DND-41 (cell line): ENCODE measurements at regions not wholly inside any gene's neighbourhood (a gene's known extent, or its start where the extent isn't known, plus 50 kb on each side); places are given as distances from the start of the nearest gene placed in this dataset.

ENCODE experiments used
- ATAC-seq: fragments of 200-7000 bp; cut with Tn5 transposase; 3 replicates; pipeline ENCODE4 v1.9.1; 2021; ENCODE audit warnings: low read depth; ENCODE audit not compliant: insufficient read depth
- DNase-seq: peaks from one replicate; pipeline ENCODE4 v3.0.0-alpha.2; 2020
- H2AFZ ChIP-seq: 2 replicates; pipeline ENCODE4 v1.6.0; 2012; ENCODE audit warnings: low read depth, low read length
- H3K27ac ChIP-seq: 2 replicates; pipeline ENCODE4 v1.5.1; 2012; ENCODE audit warnings: low read length, inconsistent platforms
- H3K27me3 ChIP-seq: fragments of 200-600 bp; sonication (generic); 2 replicates; pipeline ENCODE4 v1.6.0; 2012; ENCODE audit warnings: low read length, mild to moderate bottlenecking, inconsistent platforms; ENCODE audit not compliant: insufficient read depth, poor library complexity
- H3K36me3 ChIP-seq: 2 replicates; pipeline ENCODE4 v1.5.1; 2012; ENCODE audit warnings: low read length, inconsistent platforms; ENCODE audit not compliant: insufficient read depth
- H3K4me1 ChIP-seq: 2 replicates; pipeline ENCODE4 v1.5.1; 2012; ENCODE audit warnings: mild to moderate bottlenecking, low read length; ENCODE audit not compliant: insufficient read depth
- H3K4me2 ChIP-seq: 2 replicates; pipeline ENCODE4 v1.6.0; 2012; ENCODE audit warnings: mild to moderate bottlenecking, moderate library complexity, low read length, inconsistent platforms; ENCODE audit not compliant: insufficient read depth
- H3K4me3 ChIP-seq, 2 experiments: fragments of 200-600 bp in 1 of 2; shearing (Covaris generic) in 1 of 2; 2 replicates each; pipeline ENCODE4 v1.5.1; 2012 to 2016; ENCODE audit warnings: inconsistent platforms in 2 of 2, low read length in 2 of 2, mild to moderate bottlenecking in 2 of 2, low read depth in 1 of 2, moderate library complexity in 1 of 2
- H3K79me2 ChIP-seq: 2 replicates; pipeline ENCODE4 v1.6.0; 2012; ENCODE audit warnings: low read length, inconsistent platforms; ENCODE audit not compliant: insufficient read depth
- H3K9ac ChIP-seq: 2 replicates; pipeline ENCODE4 v1.6.0; 2012; ENCODE audit warnings: low read depth, mild to moderate bottlenecking, inconsistent platforms, low read length, moderate library complexity
- H3K9me3 ChIP-seq: 2 replicates; pipeline ENCODE4 v1.5.1; 2012; ENCODE audit warnings: low read length, moderate library complexity, mild to moderate bottlenecking, inconsistent platforms; ENCODE audit not compliant: insufficient read depth, severe bottlenecking
- H4K20me1 ChIP-seq: 2 replicates; pipeline ENCODE4 v1.6.0; 2012; ENCODE audit warnings: low read length; ENCODE audit not compliant: insufficient read depth
- CTCF ChIP-seq: IDR thresholded peaks from 2 replicates; pipeline ENCODE4 v1.5.1; 2012; ENCODE audit warnings: borderline replicate concordance, low read length, moderate library complexity, mild to moderate bottlenecking; ENCODE audit not compliant: poor library complexity, severe bottlenecking; ENCODE audit errors: extremely low read depth
- EZH2 ChIP-seq: IDR thresholded peaks from 3 replicates; pipeline ENCODE4 v1.6.1; 2012; ENCODE audit warnings: borderline replicate concordance, low read depth, mild to moderate bottlenecking, moderate library complexity, low read length, inconsistent platforms; ENCODE audit not compliant: severe bottlenecking

GRCh38 chr2:145724311-145724898 is 1204.5 kb upstream of the ZEB2 start:
- H3K27ac ChIP-seq, result no peak overlapping the region

GRCh38 chr2:145723872-145724271 is 1204.0 kb upstream of the ZEB2 start:
- peak overlapping the region in 1 of 2 experiments; percentile 36; a peak in 1 of 4 replicates for H3K4me3 ChIP-seq
- peak; percentile 74 for ATAC-seq
- H3K4me2 ChIP-seq, result peak overlapping the region; percentile 56; the same call in 1 of the 2 replicates

More at GRCh38 chr2:145724311-145724898, 1204.5 kb upstream of the ZEB2 start:
- peak overlapping the region in 1 of 2 experiments; percentile 20; a peak in 1 of 4 replicates for H3K4me3 ChIP-seq
- H3K9ac ChIP-seq, result no peak overlapping the region
- no peaks in the 10 kb centered on the region for H4K20me1 ChIP-seq
- H2AFZ ChIP-seq, result no peak overlapping the region
- DNase-seq, result peak; percentile 30
- no peaks in the 10 kb centered on the region for H3K79me2 ChIP-seq
- peaks cover 24% of the 10 kb centered on the region for H3K4me1 ChIP-seq
- peak overlapping the region; percentile 56; the same call in 1 of the 2 replicates for H3K4me2 ChIP-seq
- no peaks in the 10 kb centered on the region for H3K9me3 ChIP-seq
- peak; percentile 72 for ATAC-seq
- TF ChIP-seq CTCF (no peak), EZH2 (no peak)
- no peaks in the 10 kb centered on the region for H3K36me3 ChIP-seq
- H3K27me3 ChIP-seq, result no peaks in the 10 kb centered on the region

GRCh38 chr2:145721681-145722080 is 1201.8 kb upstream of the ZEB2 start:
- no peak overlapping the region for H3K4me2 ChIP-seq
- H3K36me3 ChIP-seq, result no peaks in the 10 kb centered on the region
- no peak overlapping the region for H3K4me3 ChIP-seq
- no peaks in the 10 kb centered on the region for H4K20me1 ChIP-seq
- no peaks in the 10 kb centered on the region for H3K27me3 ChIP-seq
- peaks cover 24% of the 10 kb centered on the region for H3K4me1 ChIP-seq
- ATAC-seq, result no peak
- no peaks in the 10 kb centered on the region for H3K79me2 ChIP-seq
- H2AFZ ChIP-seq, result no peak overlapping the region
- DNase-seq, result no peak
- no peak overlapping the region for H3K9ac ChIP-seq
- no peak overlapping the region for H3K27ac ChIP-seq
- H3K9me3 ChIP-seq, result no peaks in the 10 kb centered on the region
- no peak for TF ChIP-seq CTCF
- no peak for TF ChIP-seq EZH2

More at GRCh38 chr2:145723872-145724271, 1204.0 kb upstream of the ZEB2 start:
- DNase-seq, result peak; percentile 29
- Histone ChIP-seq H3K79me2 (no peaks in the 10 kb centered on the region), H3K4me1 (peaks cover 24% of the 10 kb centered on the region), H3K9me3 (no peaks in the 10 kb centered on the region), H4K20me1 (no peaks in the 10 kb centered on the region), H2AFZ (peak overlapping the region; percentile 56; the same call in 1 of the 2 replicates), H3K36me3 (no peaks in the 10 kb centered on the region), H3K9ac (no peak overlapping the region), H3K27me3 (no peaks in the 10 kb centered on the region), H3K27ac (peak overlapping the region; percentile 62; the same call in 1 of the 2 replicates)
- TF ChIP-seq EZH2 (no peak), CTCF (no peak)
